ENCODE measurements at regions not wholly inside any gene's neighbourhood (a gene's known extent, or its start where the extent isn't known, plus 50 kb on each side); places are given as distances from the start of the nearest gene placed in this dataset.

GRCh38 chr2:66329081-66329605, 105.8 kb upstream of the MEIS1 start:
- no peak overlapping the region for H3K4me3 Mint-ChIP-seq
- no peaks in the 10 kb centered on the region for H3K4me1 Mint-ChIP-seq
- no peaks in the 10 kb centered on the region for H3K36me3 Mint-ChIP-seq
- no peak for DNase-seq
- ATAC-seq (ENCODE audit: low read depth in 2 of 2): no peak
- peaks cover 0 to 7% (median 0%) of the 10 kb centered on the region in 7 donors for H3K9me3 Mint-ChIP-seq
- no peak overlapping the region for H3K27ac Mint-ChIP-seq
- H3K27me3 Mint-ChIP-seq: peaks cover 4 to 7% (median 7%) of the 10 kb centered on the region in 3 donors

DNA sequence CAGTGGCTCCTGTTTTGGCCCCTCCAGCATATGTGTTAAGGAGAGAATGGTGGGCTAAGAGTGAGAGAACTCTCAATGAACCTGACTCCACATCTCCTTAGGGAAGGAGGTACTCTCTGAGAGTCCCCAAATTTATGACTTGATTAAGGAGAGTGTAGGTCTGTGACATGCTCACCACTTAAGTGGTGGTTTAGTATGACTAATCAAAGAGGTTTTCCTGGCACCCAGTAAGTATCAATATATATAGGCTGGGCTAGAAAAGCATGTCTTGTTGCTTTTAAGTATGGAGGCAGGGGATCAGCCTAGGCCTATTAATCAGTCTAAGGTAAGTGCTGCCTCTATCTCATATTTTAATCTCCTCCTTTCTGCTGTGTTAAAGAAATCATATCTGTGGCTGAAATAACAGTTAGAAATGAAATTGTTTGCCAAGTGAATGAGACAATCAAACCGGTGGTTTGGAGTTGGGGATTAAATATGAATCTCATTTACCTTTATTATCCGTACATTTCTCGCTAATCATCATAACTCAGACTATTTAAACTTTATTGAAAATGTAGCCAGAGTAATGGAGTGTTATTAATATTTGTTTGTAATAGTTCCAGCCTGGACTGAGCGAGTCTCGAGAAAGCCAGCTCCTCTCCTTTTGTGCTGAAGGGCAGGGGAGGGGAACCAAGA, 107.7 kb upstream of the MEIS1 start:
- Mint-ChIP-seq H3K4me3 (no peak overlapping the region), H3K9me3 (peaks cover 0 to 3% (median 0%) of the 10 kb centered on the region in 7 donors), H3K4me1 (no peaks in the 10 kb centered on the region), H3K36me3 (no peaks in the 10 kb centered on the region), H3K27ac (no peak overlapping the region), H3K27me3 (peaks cover 4 to 7% (median 7%) of the 10 kb centered on the region in 3 donors)
- ATAC-seq (ENCODE audit: low read depth in 2 of 2) (no peak), DNase-seq (no peak)

DNA sequence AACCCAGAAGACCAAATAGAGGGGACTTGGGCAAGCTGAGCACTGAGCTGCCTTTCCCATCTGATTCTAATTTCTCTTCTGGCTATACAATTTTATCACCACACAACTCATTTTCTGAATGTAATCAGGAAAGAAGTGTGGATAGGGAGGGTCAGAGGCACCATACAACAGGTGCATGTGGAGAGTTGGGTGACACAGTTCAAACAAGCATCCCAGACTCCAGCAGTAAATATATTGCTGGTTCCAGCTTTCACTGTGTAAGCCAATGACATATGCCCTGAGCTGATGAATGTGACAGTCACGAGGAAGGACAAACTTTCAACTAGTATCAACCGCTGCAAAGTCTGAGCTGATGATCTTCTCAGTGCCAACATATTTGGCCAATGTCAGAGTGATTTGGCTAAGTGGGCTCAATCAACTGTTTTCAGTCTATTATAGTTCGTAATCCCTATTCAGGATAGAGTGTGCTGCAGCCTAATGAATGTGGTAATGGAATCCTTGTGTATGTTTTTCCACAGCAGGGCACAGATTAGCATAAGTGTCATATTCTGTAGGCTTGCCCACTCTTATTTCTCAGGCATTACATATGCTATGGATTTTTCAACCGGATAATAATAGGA, 109.9 kb upstream of the MEIS1 start:
- no peak overlapping the region for H3K27ac Mint-ChIP-seq
- H3K9me3 Mint-ChIP-seq: peaks cover 0 to 4% (median 0%) of the 10 kb centered on the region in 7 donors
- H3K4me3 Mint-ChIP-seq: no peak overlapping the region
- H3K4me1 Mint-ChIP-seq: no peaks in the 10 kb centered on the region
- no peak for ATAC-seq (ENCODE audit: low read depth in 2 of 2)
- H3K27me3 Mint-ChIP-seq: peaks cover 7 to 8% (median 7%) of the 10 kb centered on the region in 3 donors
- no peak for DNase-seq
- H3K36me3 Mint-ChIP-seq: no peaks in the 10 kb centered on the region

DNA sequence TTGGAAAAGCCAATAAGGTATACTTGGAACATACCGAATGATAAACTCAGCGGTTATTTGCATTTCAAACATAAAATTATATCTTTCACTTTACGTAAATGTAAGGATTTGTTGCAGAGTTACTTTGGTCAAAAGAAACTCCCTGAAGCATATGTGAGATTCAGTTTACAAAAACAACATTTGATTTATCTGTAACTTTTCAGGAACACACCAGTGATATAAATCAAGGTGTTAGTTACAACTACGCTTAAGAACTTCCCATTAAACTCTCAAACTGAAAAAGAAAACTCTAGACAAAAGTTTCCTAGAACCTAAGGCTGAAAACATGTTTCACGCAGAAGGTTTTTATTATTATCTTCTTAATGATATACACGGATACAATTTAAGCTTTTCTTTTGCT, 110.6 kb upstream of the MEIS1 start:
- no peak for DNase-seq
- Mint-ChIP-seq H3K4me1 (no peaks in the 10 kb centered on the region), H3K27ac (no peak overlapping the region), H3K9me3 (peaks cover 0 to 4% (median 0%) of the 10 kb centered on the region in 7 donors), H3K27me3 (peaks cover 6 to 8% (median 7%) of the 10 kb centered on the region in 3 donors), H3K36me3 (no peaks in the 10 kb centered on the region), H3K4me3 (no peak overlapping the region)
- no peak for ATAC-seq (ENCODE audit: low read depth in 2 of 2)

GRCh38 chr2:66323406-66323805, 111.5 kb upstream of the MEIS1 start:
- ATAC-seq (ENCODE audit: low read depth in 2 of 2) (no peak), DNase-seq (no peak)
- H3K4me1 Mint-ChIP-seq: no peaks in the 10 kb centered on the region
- peaks cover 0 to 8% (median 0%) of the 10 kb centered on the region in 3 donors for H3K27me3 Mint-ChIP-seq
- no peak overlapping the region for H3K4me3 Mint-ChIP-seq
- no peaks in the 10 kb centered on the region for H3K36me3 Mint-ChIP-seq
- peaks cover 0 to 3% (median 0%) of the 10 kb centered on the region in 7 donors for H3K9me3 Mint-ChIP-seq
- H3K27ac Mint-ChIP-seq: no peak overlapping the region

DNA sequence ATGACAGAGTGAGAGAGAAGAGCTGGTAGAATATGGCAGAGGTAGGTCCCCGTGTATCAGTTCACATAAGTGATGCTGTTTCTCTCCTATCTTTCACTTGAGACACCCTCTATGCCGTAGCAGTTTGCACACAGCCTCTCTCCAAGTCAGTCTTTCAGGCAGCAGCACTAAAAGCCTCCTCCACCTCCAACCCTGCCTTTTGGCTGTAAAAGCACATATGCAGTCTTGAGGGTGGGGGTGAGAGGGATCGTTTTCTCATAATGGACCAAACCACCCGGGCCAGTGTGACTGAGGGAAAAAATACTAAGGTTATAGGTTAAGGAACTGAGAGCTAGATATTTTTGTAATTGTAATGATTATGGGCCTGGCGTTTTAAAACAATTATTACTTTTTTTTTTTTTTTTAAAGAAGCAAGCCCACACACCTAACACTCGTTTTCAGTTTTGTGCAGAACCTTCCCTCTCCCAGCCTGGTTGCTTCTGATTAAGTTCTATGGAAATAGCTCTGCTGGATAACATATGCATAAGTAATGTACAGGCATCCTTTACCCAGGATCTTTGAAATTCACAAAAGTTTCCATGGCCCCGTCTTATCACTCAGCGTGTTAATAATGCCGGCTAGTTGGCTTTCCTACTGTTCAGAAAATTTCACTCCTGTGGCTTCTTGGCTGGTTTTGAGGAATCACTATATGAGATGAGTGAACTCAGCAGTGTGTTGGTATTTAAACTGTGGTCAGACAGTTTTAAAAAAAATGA, 112.2 kb upstream of the MEIS1 start:
- ATAC-seq (ENCODE audit: low read depth in 2 of 2): no peak
- Mint-ChIP-seq H3K9me3 (peaks cover 0 to 3% (median 0%) of the 10 kb centered on the region in 7 donors), H3K4me3 (no peak overlapping the region), H3K27me3 (peaks cover 0 to 8% (median 1%) of the 10 kb centered on the region in 3 donors), H3K4me1 (no peaks in the 10 kb centered on the region), H3K27ac (no peak overlapping the region), H3K36me3 (no peaks in the 10 kb centered on the region)
- no peak for DNase-seq

- peaks cover 0 to 5% (median 4%) of the 10 kb centered on the region in 3 donors for H3K27me3 Mint-ChIP-seq
Observed at GRCh38 chr2:66318009-66318561, 116.8 kb upstream of the MEIS1 start.

DNA sequence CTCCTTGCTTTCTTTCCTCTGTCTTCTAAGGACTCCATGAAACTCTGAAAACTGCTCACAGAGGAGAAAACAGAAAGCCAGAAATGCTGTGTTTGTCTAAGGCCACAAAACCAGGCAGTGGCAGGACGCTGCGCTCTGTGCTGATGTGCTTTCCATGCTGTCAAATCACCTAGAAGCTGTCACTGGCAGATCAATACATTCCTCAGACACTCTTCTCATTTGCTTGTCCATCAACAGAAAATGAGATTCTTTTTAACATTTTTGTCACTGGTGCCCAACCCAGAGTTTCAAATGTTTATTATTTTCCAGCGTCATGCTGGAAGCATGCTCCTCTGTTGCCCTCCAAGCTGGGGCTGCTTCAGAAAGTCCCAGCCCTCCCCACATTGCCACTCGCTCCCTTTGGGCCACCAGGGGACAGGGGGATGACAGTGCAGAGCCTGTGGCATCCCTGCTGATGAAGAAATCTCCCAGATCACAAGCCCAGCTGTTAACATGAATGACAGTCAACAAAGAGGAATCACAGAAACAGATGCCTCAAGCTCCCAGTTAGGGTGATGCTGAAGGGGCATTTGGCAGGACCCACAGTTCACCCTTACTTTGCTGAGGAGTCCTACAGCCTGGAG, 117.5 kb upstream of the MEIS1 start:
- H3K27me3 Mint-ChIP-seq: peaks cover 0 to 5% (median 4%) of the 10 kb centered on the region in 3 donors
- DNase-seq (no peak), ATAC-seq (ENCODE audit: low read depth in 2 of 2) (no peak)
- H3K9me3 Mint-ChIP-seq: peaks cover under 1 to 17% (median 7%) of the 10 kb centered on the region in 7 donors
- peak overlapping the region in 1 of 6 donors; percentile 25 for H3K27ac Mint-ChIP-seq
- H3K36me3 Mint-ChIP-seq: no peaks in the 10 kb centered on the region
- no peaks in the 10 kb centered on the region for H3K4me1 Mint-ChIP-seq
- H3K4me3 Mint-ChIP-seq: no peak overlapping the region

More at GRCh38 chr2:66318009-66318561, 116.8 kb upstream of the MEIS1 start:
- ATAC-seq (ENCODE audit: low read depth in 2 of 2) (no peak), DNase-seq (no peak)
- Mint-ChIP-seq H3K27ac (no peak overlapping the region), H3K36me3 (no peaks in the 10 kb centered on the region), H3K4me3 (no peak overlapping the region), H3K4me1 (no peaks in the 10 kb centered on the region), H3K9me3 (peaks cover 0 to 11% (median 3%) of the 10 kb centered on the region in 7 donors)

GRCh38 chr2:66306483-66306882, 128.4 kb upstream of the MEIS1 start:
- ATAC-seq (ENCODE audit: low read depth in 2 of 2) (no peak), DNase-seq (no peak)
- Mint-ChIP-seq H3K36me3 (no peaks in the 10 kb centered on the region), H3K27ac (no peak overlapping the region), H3K4me3 (no peak overlapping the region), H3K4me1 (no peaks in the 10 kb centered on the region), H3K27me3 (no peaks in the 10 kb centered on the region), H3K9me3 (peaks cover 0 to 13% (median 4%) of the 10 kb centered on the region in 7 donors)

DNA sequence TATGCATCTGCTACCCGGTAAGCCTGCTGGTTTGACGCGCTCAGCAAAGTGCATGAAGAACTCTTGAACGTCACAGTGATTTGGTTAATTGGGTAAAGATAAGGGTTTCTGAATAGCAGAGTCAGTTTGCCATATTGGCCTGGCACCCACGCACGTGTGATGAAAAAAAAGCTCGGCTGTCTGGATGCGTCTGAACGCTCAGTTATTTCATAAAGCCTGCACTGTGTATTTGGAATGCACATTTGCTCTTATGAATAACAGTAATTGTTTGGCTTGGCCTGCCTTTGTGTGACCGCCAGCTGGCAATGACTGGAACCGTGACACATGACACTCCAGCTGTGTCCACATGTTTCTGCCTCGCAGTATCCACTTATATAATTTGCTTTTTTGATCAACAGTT, 129.2 kb upstream of the MEIS1 start:
- Mint-ChIP-seq H3K27ac (no peak overlapping the region), H3K36me3 (no peaks in the 10 kb centered on the region), H3K4me1 (no peaks in the 10 kb centered on the region), H3K4me3 (no peak overlapping the region), H3K9me3 (peaks cover 0 to 7% (median 4%) of the 10 kb centered on the region in 7 donors), H3K27me3 (no peaks in the 10 kb centered on the region)
- ATAC-seq (ENCODE audit: low read depth in 2 of 2) (no peak), DNase-seq (no peak)

DNA sequence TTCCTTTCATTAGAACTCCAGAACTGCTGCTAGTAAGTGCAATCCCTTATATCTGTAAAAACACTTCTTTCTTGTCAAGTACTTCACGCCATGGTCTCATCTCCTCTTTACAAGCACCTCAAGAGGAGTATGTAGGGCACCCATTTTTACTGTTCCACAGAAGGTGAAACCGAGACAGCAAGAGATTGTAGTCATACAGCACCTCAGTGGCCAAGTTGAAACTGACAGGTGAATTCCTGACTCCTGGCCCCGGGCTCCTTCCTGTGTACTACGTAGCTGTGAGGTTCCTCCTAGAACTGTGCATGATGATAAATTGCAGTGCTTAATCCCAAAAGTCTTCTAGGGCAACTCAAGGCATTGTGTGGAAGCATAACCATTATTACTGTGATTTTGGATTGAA, 131.5 kb upstream of the MEIS1 start:
- Mint-ChIP-seq H3K27ac (no peak overlapping the region), H3K27me3 (peaks cover 0 to 13% (median 8%) of the 10 kb centered on the region in 3 donors), H3K9me3 (peaks cover 0 to 11% (median 5%) of the 10 kb centered on the region in 7 donors), H3K4me1 (no peaks in the 10 kb centered on the region), H3K4me3 (no peak overlapping the region), H3K36me3 (no peaks in the 10 kb centered on the region)
- DNase-seq (no peak), ATAC-seq (ENCODE audit: low read depth in 2 of 2) (no peak)

- peaks cover 0 to 9% (median 5%) of the 10 kb centered on the region in 7 donors for H3K9me3 Mint-ChIP-seq
- no peak for ATAC-seq (ENCODE audit: low read depth in 2 of 2)
- no peaks in the 10 kb centered on the region for H3K4me1 Mint-ChIP-seq
- no peak overlapping the region for H3K27ac Mint-ChIP-seq
- DNase-seq: no peak
- H3K4me3 Mint-ChIP-seq: no peak overlapping the region
- H3K36me3 Mint-ChIP-seq: no peaks in the 10 kb centered on the region
- H3K27me3 Mint-ChIP-seq: peaks cover 0 to 17% (median 12%) of the 10 kb centered on the region in 3 donors
Observed at GRCh38 chr2:66301767-66302140, 133.2 kb upstream of the MEIS1 start.

All from naive B cell (primary cell).